Type B pancreatic cell (in vitro differentiated cells): ENCODE measurements at regions not wholly inside any gene's neighbourhood (a gene's known extent, or its start where the extent isn't known, plus 50 kb on each side); places are given as distances from the start of the nearest gene placed in this dataset.

Experiments used
- DNase-seq: peaks from one replicate; pipeline ENCODE4 v3.0.0; 2021; ENCODE audit warnings: mixed read lengths; ENCODE audit not compliant: unreplicated experiment; ENCODE audit errors: extremely low spot score
- H3K27ac Mint-ChIP-seq: 2 replicates; pipeline ENCODE4 v1.8.0; 2021; ENCODE audit warnings: mild to moderate bottlenecking, mixed read lengths
- H3K27me3 Mint-ChIP-seq: 2 replicates; pipeline ENCODE4 v1.8.0; 2021; ENCODE audit warnings: mixed read lengths
- H3K36me3 Mint-ChIP-seq: 2 replicates; pipeline ENCODE4 v1.8.0; 2021; ENCODE audit warnings: mixed read lengths
- H3K4me1 Mint-ChIP-seq: one replicate; pipeline ENCODE4 v1.8.0; 2021; ENCODE audit warnings: mixed read lengths; ENCODE audit not compliant: unreplicated experiment
- H3K4me3 Mint-ChIP-seq: 2 replicates; pipeline ENCODE4 v1.8.0; 2021; ENCODE audit warnings: mild to moderate bottlenecking, mixed read lengths
- H3K9me3 Mint-ChIP-seq: 2 replicates; pipeline ENCODE4 v1.8.0; 2021; ENCODE audit warnings: mixed read lengths
- CTCF ChIP-seq: fragments of 200-600 bp; sonication (generic); conservative IDR thresholded peaks from 2 replicates; pipeline ENCODE4 v1.5.0; 2021; ENCODE audit warnings: antibody characterized with exemption, mild to moderate bottlenecking

DNA sequence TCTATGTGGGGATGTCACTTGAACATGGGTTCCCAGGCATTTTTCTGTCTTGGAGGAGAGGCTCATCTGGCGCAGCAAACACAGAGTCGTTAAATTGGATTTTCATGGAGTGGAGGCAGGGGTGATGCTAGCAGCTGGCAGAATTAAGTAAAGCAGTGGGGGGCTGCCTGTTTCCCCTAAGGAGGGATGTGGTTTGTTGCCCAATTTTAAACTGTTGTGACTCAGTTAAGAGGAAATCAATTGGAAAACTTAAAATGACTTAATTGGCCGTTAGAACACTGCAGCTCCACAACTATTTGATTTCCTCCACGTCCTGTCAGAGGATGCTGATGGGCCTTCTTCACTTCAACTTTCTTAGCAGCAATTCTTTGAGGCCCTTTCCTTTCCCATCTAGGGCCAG is 354.1 kb upstream of the ATP5MC3 start:
- Mint-ChIP-seq H3K36me3 (no peaks in the 10 kb centered on the region), H3K9me3 (no peaks in the 10 kb centered on the region), H3K27ac (no peak overlapping the region), H3K27me3 (peaks cover 15% of the 10 kb centered on the region), H3K4me3 (no peak overlapping the region), H3K4me1 (no peaks in the 10 kb centered on the region)
- no peak for DNase-seq
- TF ChIP-seq CTCF: no peak

DNA sequence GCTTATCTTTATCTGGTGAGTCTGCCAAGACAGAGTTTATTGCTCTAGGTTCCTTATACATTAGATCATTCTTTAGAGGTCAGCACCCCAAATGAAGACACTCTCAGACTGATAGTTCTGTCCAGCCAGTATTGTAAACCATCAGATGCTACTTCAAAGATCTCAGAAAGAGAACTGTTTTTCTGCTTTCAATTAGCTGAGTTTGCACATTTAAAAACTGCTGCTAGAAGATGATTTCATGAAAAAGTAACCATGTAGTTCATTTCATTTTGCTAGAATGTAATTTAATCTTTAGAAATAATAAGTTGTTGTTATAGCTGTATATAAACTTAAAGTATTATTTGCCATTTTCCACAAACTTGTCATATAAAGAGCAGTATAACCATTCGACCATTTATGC is 344.5 kb upstream of the ATP5MC3 start:
- no peak for DNase-seq
- H3K4me1 Mint-ChIP-seq: peaks cover 5% of the 10 kb centered on the region
- H3K36me3 Mint-ChIP-seq: no peaks in the 10 kb centered on the region
- H3K9me3 Mint-ChIP-seq: no peaks in the 10 kb centered on the region
- peaks cover 3% of the 10 kb centered on the region for H3K27me3 Mint-ChIP-seq
- no peak for TF ChIP-seq CTCF
- H3K4me3 Mint-ChIP-seq: no peak overlapping the region
- H3K27ac Mint-ChIP-seq: no peak overlapping the region

- no peak overlapping the region for H3K27ac Mint-ChIP-seq
- H3K27me3 Mint-ChIP-seq: peaks cover 3% of the 10 kb centered on the region
- H3K4me3 Mint-ChIP-seq: no peak overlapping the region
- peaks cover 5% of the 10 kb centered on the region for H3K4me1 Mint-ChIP-seq
- no peaks in the 10 kb centered on the region for H3K36me3 Mint-ChIP-seq
- no peak for DNase-seq
- H3K9me3 Mint-ChIP-seq: no peaks in the 10 kb centered on the region
- no peak for TF ChIP-seq CTCF
Observed at GRCh38 chr2:175523001-175523400, 341.5 kb upstream of the ATP5MC3 start.

GRCh38 chr2:175518206-175518605 is 336.7 kb upstream of the ATP5MC3 start:
- Mint-ChIP-seq H3K4me3 (no peak overlapping the region), H3K27me3 (no peaks in the 10 kb centered on the region), H3K9me3 (no peaks in the 10 kb centered on the region), H3K4me1 (peaks cover 5% of the 10 kb centered on the region), H3K27ac (no peak overlapping the region), H3K36me3 (no peaks in the 10 kb centered on the region)
- no peak for TF ChIP-seq CTCF
- no peak for DNase-seq

- Mint-ChIP-seq H3K27me3 (no peaks in the 10 kb centered on the region), H3K4me1 (no peaks in the 10 kb centered on the region), H3K36me3 (no peaks in the 10 kb centered on the region), H3K4me3 (no peak overlapping the region), H3K27ac (no peak overlapping the region), H3K9me3 (peaks cover 5% of the 10 kb centered on the region)
- no peak for TF ChIP-seq CTCF
- no peak for DNase-seq
Observed at GRCh38 chr2:175516555-175516954, 335.0 kb upstream of the ATP5MC3 start.

- peaks cover 5% of the 10 kb centered on the region for H3K9me3 Mint-ChIP-seq
- peaks cover 6% of the 10 kb centered on the region for H3K27me3 Mint-ChIP-seq
- no peaks in the 10 kb centered on the region for H3K36me3 Mint-ChIP-seq
- no peak overlapping the region for H3K4me3 Mint-ChIP-seq
- no peak overlapping the region for H3K27ac Mint-ChIP-seq
- no peak for DNase-seq
- H3K4me1 Mint-ChIP-seq: no peaks in the 10 kb centered on the region
- no peak for TF ChIP-seq CTCF
Observed at GRCh38 chr2:175500255-175500654, 318.7 kb upstream of the ATP5MC3 start.
